ENCODE measurements at regions not wholly inside any gene's neighbourhood (a gene's known extent, or its start where the extent isn't known, plus 50 kb on each side); places are given as distances from the start of the nearest gene placed in this dataset.

- TF ChIP-seq POLR2A (IDR thresholded peaks at IDR 0.05) (no peak), CTCF (IDR thresholded peaks at IDR 0.05) (no peak)
Measured at GRCh38 chr4:181604546-181604945, 638.7 kb upstream of the TENM3 start.
